ENCODE measurements at regions not wholly inside any gene's neighbourhood (a gene's known extent, or its start where the extent isn't known, plus 50 kb on each side); places are given as distances from the start of the nearest gene placed in this dataset.

- no peak for TF ChIP-seq ZFP3 (CRISPR knock-in tag; IDR thresholded peaks at IDR 0.05)
- TF ChIP-seq ARNTL (CRISPR knock-in tag; IDR thresholded peaks at IDR 0.05; ENCODE audit: borderline replicate concordance, low read depth): no peak
- no peak for TF ChIP-seq CSDC2 (CRISPR knock-in tag; IDR thresholded peaks at IDR 0.05)
- no peak for TF ChIP-seq BACH2 (CRISPR knock-in tag; IDR thresholded peaks at IDR 0.05; ENCODE audit: borderline replicate concordance)
These were observed 568.1 kb upstream of the WWC1 start for GRCh38 chr5:167723254-167723871.

All from SK-N-SH treated with all-trans-retinoic acid at 6 μM for 48 hours (cell line).